Progenitor cell of endocrine pancreas (in vitro differentiated cells): ENCODE measurements at regions not wholly inside any gene's neighbourhood (a gene's known extent, or its start where the extent isn't known, plus 50 kb on each side); places are given as distances from the start of the nearest gene placed in this dataset.

Experiments
- DNase-seq: peaks from one replicate; pipeline ENCODE4 v3.0.0; 2021; ENCODE audit warnings: low spot score; ENCODE audit not compliant: unreplicated experiment
- H3K27ac Mint-ChIP-seq: 2 replicates; pipeline ENCODE4 v1.8.0; 2021; ENCODE audit warnings: mild to moderate bottlenecking, moderate library complexity, mixed read lengths
- H3K27me3 Mint-ChIP-seq: 2 replicates; pipeline ENCODE4 v1.8.0; 2021; ENCODE audit warnings: mixed read lengths
- H3K36me3 Mint-ChIP-seq: 2 replicates; pipeline ENCODE4 v1.8.0; 2022; ENCODE audit warnings: mixed read lengths; ENCODE audit not compliant: insufficient read depth
- H3K4me1 Mint-ChIP-seq: 2 replicates; pipeline ENCODE4 v1.8.0; 2021; ENCODE audit warnings: low read depth, mixed read lengths
- H3K4me3 Mint-ChIP-seq: 2 replicates; pipeline ENCODE4 v1.8.0; 2021; ENCODE audit warnings: low read depth, mild to moderate bottlenecking, moderate library complexity, mixed read lengths
- H3K9me3 Mint-ChIP-seq: 2 replicates; pipeline ENCODE4 v1.8.0; 2021; ENCODE audit warnings: low read depth, mixed read lengths
- CTCF ChIP-seq: fragments of 200-600 bp; sonication (generic); IDR thresholded peaks from one replicate; pipeline ENCODE4 v1.5.0; 2021; ENCODE audit warnings: antibody characterized with exemption, mild to moderate bottlenecking; ENCODE audit not compliant: unreplicated experiment

GRCh38 chr11:21761000-21761399 lies 431.9 kb upstream of the ANO5 start:
- Mint-ChIP-seq H3K27me3 (no peaks in the 10 kb centered on the region), H3K27ac (no peak overlapping the region), H3K4me3 (no peak overlapping the region), H3K4me1 (no peaks in the 10 kb centered on the region), H3K36me3 (no peaks in the 10 kb centered on the region), H3K9me3 (peaks cover 26% of the 10 kb centered on the region)
- no peak for TF ChIP-seq CTCF
- DNase-seq: no peak

GRCh38 chr11:21768388-21768787 lies 424.5 kb upstream of the ANO5 start:
- Mint-ChIP-seq H3K27ac (no peak overlapping the region), H3K27me3 (no peaks in the 10 kb centered on the region), H3K9me3 (peaks cover 3% of the 10 kb centered on the region), H3K4me1 (no peaks in the 10 kb centered on the region), H3K4me3 (no peak overlapping the region), H3K36me3 (no peaks in the 10 kb centered on the region)
- DNase-seq: no peak
- TF ChIP-seq CTCF: no peak

- peaks cover 3% of the 10 kb centered on the region for H3K9me3 Mint-ChIP-seq
- no peak for TF ChIP-seq CTCF
- no peak for DNase-seq
- no peak overlapping the region for H3K4me3 Mint-ChIP-seq
- no peaks in the 10 kb centered on the region for H3K4me1 Mint-ChIP-seq
- H3K27ac Mint-ChIP-seq: no peak overlapping the region
- no peaks in the 10 kb centered on the region for H3K36me3 Mint-ChIP-seq
- H3K27me3 Mint-ChIP-seq: no peaks in the 10 kb centered on the region
Observed at GRCh38 chr11:21769188-21769587, 423.7 kb upstream of the ANO5 start.

GRCh38 chr11:21771097-21771496 lies 421.8 kb upstream of the ANO5 start:
- no peak overlapping the region for H3K4me3 Mint-ChIP-seq
- DNase-seq: no peak
- peaks cover 3% of the 10 kb centered on the region for H3K9me3 Mint-ChIP-seq
- H3K4me1 Mint-ChIP-seq: no peaks in the 10 kb centered on the region
- H3K36me3 Mint-ChIP-seq: no peaks in the 10 kb centered on the region
- H3K27me3 Mint-ChIP-seq: no peaks in the 10 kb centered on the region
- TF ChIP-seq CTCF: no peak
- no peak overlapping the region for H3K27ac Mint-ChIP-seq

- no peak for TF ChIP-seq CTCF
- peaks cover 3% of the 10 kb centered on the region for H3K9me3 Mint-ChIP-seq
- no peak overlapping the region for H3K27ac Mint-ChIP-seq
- H3K4me3 Mint-ChIP-seq: no peak overlapping the region
- H3K4me1 Mint-ChIP-seq: no peaks in the 10 kb centered on the region
- no peak for DNase-seq
- no peaks in the 10 kb centered on the region for H3K36me3 Mint-ChIP-seq
- no peaks in the 10 kb centered on the region for H3K27me3 Mint-ChIP-seq
Observed at GRCh38 chr11:21774212-21774611, 418.7 kb upstream of the ANO5 start.

- Mint-ChIP-seq H3K27ac (no peak overlapping the region), H3K9me3 (peaks cover 3% of the 10 kb centered on the region), H3K27me3 (no peaks in the 10 kb centered on the region), H3K4me3 (no peak overlapping the region), H3K36me3 (no peaks in the 10 kb centered on the region), H3K4me1 (no peaks in the 10 kb centered on the region)
- no peak for DNase-seq
- TF ChIP-seq CTCF: no peak
Observed at GRCh38 chr11:21775911-21776310, 417.0 kb upstream of the ANO5 start.
